ENCODE measurements at regions not wholly inside any gene's neighbourhood (a gene's known extent, or its start where the extent isn't known, plus 50 kb on each side); places are given as distances from the start of the nearest gene placed in this dataset.
"Not testable (repeated sequence)": the region's sequence is repeated elsewhere in the genome, so short reads cannot be mapped to it uniquely, and the experiment has no call there.

DNA sequence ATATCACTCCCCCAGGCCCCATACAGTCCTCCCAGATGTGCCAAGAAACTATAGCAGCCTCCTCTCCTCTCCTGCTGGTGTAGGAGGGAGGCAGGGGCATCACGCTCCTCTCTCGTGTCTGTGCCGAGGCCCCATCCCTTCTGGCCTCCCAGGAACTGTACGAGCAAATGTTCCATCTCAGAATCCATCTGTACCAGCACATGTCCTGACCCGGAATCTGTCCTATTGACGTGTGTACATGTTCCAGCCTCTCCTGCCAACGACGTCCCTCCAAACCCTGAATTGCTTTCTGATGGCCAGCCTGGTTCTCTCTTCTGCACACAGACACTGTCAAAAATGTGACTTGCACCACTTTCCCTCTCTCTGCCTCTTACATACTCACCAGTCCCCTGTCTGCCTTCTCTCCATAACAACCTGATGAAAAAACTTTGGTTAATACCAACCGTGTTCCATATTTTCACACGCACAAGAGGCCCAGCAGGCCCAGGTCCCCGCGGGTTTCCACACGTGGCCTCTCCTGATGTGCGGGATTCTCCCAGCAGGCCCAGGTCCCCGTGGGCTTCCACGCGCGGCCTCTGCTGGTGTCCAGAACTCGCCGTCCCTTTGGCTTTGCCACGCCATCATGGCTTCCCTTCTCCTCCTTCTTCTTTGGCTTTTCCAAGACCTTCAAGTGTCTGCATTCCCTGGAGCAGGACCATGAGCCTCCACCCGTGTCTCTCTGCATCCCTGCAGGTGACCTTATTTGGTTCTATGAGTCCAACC, 125.2 kb upstream of the THBS2 start:
- DNase-seq, result no peak

DNA sequence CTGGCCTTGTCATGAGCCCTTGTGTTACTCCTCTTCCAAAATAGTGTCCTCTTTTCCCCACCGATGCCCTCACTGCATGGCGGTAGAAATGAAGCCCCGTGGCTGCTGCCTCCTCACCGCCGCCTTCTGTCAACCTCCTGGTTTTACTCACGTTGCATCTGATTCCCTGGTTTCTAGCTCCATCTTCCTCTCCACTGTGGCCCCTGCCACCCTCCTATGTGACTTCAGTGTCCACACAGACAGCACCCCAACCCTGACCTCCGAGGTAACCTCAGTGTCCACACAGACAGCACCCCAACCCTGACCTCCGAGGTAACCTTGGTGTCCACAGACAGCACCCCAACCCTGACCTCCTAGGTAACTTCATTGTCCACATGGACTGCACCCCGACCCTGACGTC, 122.8 kb upstream of the THBS2 start:
- no peak for DNase-seq

DNA sequence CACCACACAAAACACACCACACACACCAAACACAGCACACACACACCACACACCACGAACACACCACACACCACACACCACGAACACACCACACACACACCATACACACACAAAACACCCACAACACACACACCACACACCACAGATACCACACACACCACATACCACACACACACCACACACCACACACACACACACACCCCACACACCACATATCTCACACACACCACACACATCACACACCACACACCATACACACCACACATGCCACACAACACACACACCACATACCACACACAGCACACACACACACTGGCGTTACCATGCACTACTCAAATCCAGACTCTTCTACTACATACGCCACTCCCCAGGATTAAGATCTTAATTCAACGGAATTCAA, 118.9 kb upstream of the THBS2 start:
- no peak for DNase-seq

DNA sequence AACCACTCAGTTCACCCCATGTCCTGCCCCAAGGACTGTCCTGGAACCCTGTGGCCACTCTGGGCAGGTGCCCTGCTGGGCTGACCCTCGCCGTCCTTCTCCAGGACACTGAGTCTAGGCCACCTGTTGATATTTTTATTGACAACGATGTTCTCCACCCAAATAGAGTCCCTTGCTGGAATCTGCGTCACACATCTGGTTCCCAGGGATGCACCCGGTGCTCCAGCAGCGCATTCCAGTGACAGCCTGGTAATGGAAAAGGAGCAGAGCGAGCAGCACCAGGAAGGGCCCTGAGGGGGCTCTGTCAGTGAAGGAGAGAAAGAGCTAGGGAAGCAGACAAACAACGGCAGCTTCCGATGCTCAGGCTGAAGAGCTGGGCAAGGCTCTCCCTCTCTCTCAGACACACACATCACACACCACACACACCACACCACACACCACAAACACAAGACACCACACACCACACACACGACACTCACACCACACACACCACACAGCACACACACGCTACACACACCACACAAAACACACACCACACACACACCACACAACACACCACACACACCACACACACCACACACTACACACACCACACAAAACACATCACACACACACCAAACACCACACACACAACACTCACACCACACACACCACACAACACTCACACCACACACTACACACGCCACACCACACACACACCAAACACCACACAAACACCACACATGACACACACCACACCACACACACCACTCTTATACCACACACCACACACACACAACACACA, 117.9 kb upstream of the THBS2 start:
- DNase-seq, result no peak

DNA sequence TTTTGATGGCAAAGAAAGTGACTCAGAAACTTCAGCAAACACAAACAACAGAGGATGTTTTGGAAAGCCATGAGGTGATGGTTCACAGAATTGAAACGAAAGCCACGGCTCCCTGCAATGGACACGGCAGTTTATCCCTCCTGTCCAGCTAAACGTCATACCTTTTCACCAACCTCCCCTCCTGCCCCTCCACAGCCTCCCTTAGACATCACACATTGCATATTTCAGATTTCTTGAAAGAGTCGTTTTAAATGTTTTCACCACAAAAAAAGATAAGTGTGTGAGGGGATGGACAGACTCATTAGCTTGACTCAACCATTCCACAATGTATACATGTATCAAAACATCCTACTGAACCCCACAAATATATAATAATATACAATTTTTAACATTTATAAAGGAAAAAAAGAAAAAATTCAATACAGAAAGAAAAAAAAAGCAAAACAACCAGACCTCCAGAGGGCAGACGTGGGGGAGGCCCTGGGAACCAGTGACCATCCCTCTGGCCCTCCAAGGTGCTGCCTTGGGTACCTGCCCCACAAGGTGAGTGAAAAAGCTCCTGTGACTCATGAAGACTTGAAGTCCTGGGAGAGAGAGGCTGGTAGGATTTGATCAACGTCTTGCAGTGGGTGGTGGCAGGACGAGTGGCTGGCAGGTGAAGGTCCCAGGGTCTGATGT, 117.2 kb upstream of the THBS2 start:
- DNase-seq, result no peak

DNA sequence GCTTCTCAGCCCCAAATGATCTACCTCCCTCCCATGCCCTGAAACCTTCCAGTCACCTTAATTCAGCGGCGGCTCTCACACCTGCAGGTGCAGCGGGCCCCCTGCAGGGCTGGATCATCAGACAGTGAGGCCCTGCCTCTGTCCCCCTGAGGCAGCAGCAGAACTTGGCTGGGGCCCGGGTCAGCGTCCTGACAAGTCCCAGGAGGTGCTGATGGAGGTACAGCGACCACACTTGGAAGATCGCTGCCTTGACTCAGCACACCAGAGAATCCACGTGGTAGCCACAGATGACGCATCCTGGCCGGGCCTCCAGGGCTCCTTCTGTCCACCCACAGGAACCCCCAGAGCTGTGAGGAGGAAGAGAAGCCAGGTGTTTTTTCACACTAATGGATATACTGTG, 116.4 kb upstream of the THBS2 start:
- no peak for DNase-seq

DNA sequence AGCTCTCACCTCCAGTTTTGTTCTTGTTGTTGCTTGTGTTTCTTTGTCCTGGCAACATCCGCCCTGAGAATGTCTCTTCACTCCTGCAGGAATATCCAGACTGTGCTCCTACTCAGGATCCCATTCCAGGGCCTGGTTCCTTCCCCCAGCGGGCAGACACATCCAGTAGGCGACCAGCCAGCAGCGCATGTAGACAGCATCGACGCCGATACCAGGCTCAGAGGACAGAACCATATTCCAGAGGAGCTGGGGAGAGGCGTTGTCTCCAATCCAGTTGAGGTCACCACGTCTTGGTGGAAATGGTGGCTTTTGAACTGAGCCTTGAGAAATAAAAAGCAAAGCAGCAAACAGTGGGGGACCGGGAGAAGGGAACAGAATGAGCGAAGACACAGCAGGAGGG, 114.6 kb upstream of the THBS2 start:
- no peak for DNase-seq

DNA sequence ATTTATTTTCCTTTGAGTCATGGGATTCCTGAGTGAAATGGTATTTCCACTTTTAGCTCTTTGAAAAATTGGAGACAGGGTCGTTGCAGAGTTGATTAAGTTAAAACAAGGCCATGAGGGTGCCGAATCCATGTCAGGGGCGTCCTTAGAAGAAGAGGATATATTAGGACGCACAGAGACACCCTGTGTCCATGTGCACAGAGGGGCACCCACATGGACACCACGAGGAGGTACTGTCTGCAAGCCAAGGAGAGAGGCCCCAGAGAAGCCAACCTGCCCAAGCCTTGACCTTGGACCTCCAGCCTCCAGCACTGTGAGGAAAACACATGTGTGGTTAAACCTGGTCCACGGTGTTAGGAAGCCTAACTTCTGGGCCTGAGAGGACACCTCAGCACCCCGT, 113.9 kb upstream of the THBS2 start:
- no peak for DNase-seq

DNA sequence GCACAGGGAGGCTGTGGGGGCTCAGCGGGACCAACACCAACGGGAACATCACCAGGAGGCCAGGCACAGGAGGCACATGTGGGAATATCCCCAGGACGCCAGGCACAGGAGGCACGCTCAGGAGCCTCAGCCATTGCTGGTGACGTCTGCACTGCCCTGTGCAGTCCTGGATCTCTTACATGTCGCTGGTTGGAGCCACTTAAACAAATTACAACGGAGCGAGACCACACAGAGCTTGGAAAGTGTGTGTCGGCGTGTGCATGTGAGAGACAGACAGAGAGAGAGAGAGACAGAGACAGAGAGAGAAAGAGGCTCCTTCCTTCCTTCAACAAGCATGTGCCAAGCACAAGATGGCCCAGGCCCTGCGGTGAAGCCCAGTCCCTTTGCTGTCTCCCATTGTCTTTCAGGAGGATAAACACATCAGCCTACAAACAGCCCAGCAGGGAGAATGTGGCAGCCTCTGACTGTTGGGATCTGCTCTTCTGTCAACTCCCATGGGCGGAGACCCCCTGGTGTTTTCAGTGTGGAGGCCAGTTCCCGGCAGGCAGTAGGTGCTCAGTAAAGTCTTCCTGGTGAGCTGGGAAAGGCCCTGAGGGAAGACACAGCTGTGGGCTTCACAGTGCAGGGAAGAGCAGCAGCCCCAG, 112.7 kb upstream of the THBS2 start:
- DNase-seq, result no peak

DNA sequence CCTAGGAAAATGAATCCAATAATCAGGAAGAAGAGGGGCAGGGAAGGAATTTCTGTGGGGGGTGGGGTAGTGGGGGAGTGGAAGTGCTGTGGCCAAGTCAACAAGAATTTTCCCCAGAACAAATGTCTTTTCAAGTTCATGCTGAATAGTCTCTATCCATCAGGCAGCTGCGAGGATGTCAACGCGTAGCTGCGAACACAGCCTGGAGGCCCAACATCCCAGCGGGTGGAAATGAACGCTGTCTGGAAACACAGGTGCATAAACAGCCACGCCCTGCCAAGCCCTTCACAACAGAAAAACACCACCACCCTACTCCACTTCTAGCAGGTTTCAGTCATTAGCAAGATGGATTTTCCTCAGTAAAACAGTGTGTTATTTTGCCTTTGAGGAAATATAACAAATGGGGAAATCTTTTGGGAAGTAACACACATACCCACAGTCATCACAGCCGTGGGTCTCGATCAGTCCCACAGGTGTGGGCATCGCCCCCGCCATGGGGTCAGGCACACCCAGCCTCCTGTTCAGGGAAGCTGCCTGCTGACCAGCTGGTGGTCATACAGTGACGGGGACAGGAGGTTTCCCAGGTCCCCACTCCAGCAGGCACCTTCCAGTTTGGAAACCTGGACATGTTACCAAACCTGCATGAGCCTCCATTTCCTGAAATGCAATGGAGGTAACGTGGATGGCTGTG, 112.1 kb upstream of the THBS2 start:
- no peak for DNase-seq

DNA sequence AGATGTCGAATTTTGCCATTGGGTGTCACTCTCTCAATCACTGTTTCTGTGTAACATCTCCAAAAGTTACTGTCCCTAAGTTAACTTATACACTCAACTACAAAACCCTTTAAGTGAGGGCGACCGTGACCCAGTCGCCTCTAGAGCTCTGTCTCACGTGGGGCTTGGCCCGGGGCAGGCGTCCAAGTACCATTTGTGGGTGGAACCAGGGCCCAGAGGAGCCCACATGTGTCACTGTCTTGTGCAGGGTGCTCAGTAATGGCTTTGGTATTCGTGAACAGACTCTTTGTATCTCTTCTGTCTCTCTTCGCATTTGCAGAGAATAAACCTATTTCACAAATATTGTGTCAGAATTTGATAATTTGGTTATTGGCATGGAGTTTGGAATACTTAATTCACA, 109.9 kb upstream of the THBS2 start:
- no peak for DNase-seq

DNA sequence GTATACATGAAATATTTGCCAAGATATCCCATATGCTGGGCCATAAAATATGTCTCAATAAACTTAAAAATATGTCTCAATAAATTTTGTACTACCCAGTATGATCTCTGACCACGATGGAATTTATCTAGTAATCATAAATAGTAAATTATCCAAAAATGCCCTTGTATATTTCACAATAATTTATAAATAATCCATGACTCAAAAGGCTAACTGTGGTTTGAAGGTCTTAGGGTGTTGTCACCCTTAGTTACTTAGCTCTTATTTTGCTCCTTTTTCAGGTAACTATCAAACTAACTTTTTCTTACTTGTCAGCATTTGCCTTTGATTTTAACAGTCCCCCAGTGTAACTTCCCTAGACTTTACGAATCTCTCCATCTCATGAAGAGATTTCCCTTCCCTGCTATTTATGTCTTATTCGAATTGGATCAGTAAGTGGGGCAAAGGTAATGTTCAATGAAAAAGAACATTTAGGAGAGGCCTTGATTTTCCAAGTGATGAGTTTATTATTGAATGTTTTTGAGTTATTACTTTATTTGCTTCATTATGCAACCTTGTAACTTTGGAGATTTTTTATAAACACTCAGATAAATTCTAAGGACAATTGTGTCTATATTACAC, 109.0 kb upstream of the THBS2 start:
- DNase-seq, result no peak

DNA sequence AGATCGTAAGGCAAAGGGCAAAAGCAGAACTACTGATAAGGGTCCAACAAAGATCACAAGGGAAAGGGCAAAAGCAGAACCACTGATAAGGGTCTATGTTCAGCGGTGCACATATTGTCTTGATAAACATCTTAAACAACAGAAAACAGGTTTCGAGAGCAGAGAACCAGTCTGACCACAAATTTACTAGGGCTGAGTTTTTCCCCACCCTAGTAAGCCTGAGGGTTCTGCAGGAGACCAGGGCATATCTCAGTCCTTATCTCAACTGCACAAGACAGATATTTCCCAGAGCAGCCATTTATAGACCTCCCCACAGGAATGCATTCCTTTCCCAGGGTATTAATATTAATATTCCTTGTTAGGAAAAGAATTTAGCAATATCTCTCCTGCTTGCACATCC, 101.4 kb upstream of the THBS2 start:
- not testable (repeated sequence) for DNase-seq

DNA sequence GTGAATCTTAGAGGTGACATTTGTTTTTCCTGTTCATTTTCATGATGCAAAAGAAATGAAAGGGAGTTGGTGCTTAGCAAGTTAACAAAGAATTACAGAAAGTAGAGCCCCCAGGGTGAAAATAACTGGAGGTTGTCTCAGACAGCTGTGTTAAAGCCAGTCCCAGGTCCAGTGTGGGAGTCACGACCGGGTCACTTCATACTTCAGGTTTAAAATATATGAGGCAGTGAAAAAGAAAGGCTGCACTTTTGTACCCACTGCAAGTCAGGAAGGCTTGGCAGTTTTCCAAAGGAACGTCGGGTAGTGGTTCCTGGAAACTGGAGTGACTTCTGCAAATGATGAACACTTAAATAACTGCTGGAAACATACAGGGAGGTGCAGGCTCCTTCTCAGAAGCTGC, 91.5 kb upstream of the THBS2 start:
- peak; percentile 20 for DNase-seq

DNA sequence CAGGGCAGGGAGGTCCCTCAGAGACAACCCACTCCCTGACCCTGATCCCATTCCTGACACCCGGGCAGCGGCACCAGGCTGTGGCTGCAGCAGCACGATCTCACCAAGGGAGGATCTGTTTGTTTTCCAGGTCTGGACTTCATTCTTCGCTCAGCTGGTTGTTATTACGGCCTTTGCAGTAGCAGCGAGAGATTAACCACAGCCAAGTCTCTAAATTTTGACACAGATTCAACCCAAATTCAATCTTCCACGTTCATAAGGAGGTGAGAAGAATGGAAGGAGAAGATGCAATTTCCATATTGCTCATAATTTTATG, 91.1 kb upstream of the THBS2 start:
- no peak for DNase-seq

DNA sequence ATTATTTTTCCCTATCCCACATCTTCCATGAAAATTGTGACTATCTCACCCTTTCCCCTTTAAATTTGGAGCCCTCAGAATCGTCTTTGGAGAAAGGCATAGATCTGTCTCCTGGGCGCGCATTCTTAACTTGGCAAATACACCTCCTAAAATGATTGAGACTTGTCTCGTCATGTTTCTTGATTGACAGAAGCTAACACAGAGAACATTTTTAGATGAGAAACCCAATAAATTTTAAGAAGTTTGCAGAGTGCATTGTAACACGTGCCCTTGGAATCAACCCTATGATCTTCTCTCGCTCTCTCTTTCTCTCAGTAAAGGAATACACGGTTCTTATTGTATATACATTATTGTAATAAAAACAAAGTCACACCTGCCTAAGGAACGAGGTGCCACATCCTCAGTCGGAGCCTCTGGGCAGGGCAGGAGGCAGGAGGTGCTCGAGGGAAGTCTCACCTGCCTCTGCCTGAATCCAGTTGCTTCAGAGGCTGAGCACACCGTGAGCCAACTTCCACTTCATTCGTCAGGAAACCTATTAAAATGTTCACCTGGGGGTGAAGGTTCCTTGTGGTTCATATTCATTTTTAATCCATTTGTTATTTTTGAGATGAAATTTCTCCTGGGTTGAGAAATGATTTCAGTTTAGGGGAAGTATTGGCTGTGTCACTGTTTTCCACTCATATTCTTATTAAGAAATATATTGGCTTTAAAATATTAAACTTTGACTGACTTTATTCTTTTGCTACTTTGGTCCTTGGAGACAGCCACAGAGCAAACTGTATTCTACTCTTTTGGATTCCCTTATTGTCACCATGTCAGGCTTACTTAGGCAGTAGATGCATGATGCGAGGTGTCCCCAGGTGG, 90.5 kb upstream of the THBS2 start:
- no peak for DNase-seq

DNA sequence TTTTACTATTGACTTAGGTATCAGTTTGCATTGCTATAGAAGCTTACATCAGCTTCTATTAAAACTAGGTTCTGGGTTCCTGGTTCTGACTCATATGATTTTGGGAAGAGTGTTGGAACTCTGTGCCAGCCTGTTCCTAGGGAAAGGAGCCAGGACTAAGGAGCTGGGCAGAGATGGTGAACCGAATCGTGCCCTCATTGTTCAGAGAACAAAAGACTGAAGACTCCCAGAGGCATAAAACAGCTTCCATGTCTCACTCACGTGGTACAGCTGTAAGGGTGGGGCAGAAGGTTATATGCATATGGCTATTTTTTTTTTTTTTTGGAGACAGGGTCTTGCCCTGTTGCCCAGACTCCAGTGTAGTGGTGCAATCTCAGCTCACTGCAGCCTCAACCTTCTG, 89.1 kb upstream of the THBS2 start:
- DNase-seq, result no peak

DNA sequence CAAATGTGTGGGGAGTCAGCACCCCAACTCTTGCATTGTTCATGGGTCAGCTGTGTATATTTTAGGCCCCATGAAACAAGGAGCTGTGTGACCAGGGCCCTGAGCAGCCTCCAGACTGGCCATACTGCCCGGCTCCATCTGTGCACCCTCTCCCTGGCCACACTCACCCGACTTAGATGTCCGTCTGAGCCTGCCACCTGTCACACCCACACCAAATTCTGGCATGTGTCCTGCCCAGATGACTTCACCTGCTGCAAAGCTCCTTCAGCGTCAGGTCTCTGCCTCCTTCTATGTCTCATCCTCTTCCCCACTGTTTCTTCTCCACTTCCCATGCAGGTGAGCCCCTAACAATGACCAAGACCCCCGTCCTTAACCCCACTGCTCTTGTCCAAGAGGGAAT, 88.1 kb upstream of the THBS2 start:
- DNase-seq, result no peak

DNA sequence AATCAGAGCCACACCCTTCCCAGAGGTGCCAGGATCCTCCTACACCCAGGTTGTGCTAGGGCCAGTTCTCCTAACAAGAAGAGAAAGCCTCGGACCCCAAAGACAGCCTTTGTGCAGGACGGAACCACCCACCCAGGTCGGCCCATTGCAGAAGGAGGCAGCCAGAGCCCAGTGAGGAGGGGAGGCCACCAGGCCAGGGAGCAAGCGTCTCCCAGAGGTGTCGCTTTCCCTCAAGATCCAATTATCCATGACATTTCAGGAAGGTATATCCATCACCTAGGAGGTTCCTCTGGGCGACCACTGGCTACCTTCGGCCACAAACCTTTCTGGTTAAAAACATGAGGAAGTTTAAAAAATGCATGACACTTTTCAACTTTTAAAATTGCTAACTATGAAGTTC, 87.4 kb upstream of the THBS2 start:
- DNase-seq, result no peak

DNA sequence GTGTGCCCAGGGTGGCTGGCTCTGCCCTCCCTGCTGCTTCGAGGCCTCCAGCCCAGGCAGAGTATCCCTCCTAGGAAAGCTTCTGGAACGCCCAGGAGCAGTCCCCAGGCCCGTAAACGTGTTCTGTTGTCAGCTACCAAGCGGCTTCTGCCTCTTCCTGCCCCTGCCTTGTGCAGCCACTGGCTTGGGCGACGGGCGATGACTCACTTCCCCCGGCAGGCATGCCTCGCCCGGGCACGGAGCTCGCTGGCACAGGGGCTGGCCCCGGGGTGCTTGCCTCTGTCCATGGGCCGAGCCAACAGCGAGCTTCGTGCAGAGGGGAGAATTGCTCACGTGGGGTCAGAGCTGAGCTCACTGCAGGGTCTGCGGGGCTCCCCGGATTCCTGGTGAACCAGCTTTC, 86.7 kb upstream of the THBS2 start:
- DNase-seq, result no peak
